ENCODE measurements at regions not wholly inside any gene's neighbourhood (a gene's known extent, or its start where the extent isn't known, plus 50 kb on each side); places are given as distances from the start of the nearest gene placed in this dataset.
"Not testable (repeated sequence)": the region's sequence is repeated elsewhere in the genome, so short reads cannot be mapped to it uniquely, and the experiment has no call there.

DNA sequence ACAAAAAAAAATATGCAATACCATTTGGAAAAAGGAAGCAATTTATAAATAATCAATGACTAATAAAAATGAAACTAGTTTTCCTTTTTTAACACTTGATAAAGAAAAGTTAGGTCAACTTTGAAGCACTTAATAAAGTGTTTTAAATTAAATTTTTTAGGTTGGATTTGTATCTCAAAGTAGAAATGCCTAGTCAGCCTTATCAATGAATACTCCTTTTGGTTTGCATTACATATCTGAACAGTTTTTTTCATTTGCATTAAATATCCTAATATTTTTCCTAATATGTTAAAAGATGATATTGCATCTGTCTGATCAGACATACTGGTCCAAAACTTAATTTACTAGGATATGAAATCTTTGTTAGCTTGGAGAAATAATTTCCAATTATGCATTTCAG is 155.8 kb upstream of the ZFP42 start:
- no peak for DNase-seq

DNA sequence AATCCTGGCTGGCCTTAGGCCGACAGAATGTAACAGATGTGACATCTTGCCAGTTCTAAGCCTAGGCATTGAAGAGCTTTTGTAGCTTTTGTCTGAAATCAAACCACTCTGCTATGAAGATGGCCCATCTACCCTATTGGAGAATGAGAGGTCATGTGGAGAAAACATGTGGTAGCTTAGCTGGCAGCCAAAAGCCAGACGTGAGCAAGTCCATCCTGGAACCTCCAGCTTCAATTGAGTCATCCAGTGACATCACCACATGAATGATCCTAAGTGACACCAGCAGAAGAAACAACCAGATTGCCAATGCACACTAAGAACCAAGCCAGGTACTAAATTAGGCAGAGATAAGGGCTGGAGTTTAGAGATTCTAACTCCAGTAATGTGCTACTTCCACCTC is 154.8 kb upstream of the ZFP42 start:
- no peak for DNase-seq

- DNase-seq: no peak
Measured at GRCh38 chr4:187849556-187850225, 145.9 kb upstream of the ZFP42 start.

GRCh38 chr4:187865914-187866313 is 129.7 kb upstream of the ZFP42 start:
- DNase-seq: no peak

DNA sequence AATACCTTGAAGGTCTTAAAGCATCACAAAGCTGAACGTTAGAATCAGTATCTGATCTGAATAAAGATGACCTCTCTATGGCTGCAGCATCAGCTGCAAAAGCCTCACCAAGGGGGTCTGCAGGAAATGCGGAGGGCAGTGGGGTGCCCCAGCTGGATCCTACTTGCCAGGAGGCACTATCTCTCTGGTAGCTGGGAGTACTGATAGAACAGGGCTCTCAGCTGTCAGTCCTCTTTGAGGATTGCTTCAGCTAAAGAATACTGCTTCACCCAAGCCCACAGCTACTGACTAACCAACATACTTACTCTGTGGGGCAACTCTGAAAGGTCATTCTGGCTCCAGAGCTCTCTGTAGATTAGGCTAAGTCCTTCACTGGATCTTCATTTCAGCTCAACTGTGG is 112.5 kb upstream of the ZFP42 start:
- DNase-seq: no peak

DNA sequence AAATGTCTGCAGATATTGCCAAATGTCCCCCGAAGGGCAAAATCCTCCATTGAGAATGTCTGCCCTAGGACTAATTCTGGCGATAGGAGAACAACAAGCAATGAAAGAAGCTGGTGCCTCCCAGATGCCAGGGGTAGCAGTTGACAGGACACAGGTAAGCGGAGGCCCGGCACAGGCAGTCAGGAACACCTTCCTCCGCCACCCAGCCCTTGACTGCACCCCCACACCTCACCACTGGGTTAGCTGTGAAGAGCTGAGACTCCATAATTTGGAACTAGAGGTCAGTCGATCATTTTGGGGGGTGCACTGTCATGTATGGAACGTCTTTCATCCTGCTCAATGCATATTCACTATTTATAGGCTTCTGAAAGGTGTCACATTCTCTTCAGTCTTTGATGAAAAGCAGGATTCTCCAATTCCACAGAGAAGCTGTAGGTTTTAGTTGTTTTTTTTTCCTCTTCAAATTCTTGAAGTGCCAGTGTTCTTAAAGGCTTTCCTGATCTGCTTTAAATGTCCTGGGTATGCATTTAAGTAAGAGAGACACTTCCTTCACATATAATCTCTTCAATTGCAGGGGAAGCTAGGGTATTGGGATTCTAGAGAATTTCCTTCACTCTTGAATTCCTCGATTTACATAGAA is 111.6 kb upstream of the ZFP42 start:
- DNase-seq: no peak

- no peak for DNase-seq
Measured at GRCh38 chr4:187887906-187888305, 107.7 kb upstream of the ZFP42 start.

GRCh38 chr4:187889651-187890050 is 105.9 kb upstream of the ZFP42 start:
- DNase-seq: no peak

DNA sequence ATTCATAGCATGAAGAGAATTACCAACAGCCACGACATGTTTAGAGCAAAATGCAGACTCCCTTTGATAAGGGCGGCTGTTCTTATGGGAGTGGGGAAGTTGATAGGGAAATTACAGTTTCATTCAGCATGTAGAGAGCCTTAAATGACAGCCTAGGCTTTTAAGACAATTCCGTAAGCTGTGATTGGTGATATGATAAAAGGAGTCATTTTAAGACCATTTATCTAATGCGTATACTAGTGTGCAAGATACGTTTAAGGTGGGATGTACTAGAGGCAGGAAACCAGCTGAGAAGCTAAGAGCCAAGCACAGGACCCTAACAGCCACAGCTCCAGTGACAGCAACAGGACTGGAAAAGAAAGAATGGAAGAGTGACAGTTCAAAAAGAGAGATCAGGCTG is 102.2 kb upstream of the ZFP42 start:
- DNase-seq: no peak

DNA sequence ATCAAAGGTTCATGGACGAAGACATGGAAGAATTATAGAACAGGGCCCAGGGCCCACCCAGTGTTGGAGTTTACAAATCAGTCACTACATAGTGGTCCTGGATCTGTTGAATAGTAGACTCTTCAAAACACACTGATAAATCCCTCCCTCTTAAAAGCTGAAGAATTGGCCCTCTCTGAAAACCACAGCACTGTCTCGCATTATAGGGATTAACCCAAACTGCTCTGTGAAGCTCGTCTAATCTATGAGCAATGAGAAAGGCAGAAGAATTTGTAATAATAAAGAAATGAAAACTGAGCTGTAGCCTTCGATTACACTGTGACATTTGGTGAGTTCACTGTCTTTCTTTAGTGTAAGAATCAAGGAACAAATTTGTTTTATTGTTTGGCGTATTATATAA is 92.5 kb upstream of the ZFP42 start:
- no peak for DNase-seq

DNA sequence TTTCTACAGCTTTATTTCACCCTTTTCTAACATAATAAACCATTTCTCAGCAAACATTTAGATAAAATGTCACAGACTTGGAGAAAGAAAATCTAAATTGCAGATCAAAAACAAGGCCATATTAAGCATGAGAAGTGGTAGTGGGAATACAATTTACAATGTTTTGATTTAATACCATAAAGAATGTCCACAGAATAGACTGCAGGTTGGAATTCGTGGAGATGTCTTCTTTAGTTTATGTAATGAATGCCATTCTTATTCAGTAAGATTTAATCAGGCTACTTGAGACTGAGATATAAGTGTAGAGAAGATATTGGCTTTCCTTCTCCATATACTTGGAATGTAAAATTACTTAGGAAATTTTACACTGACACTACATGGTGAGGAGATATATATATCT is 91.9 kb upstream of the ZFP42 start:
- no peak for DNase-seq

DNA sequence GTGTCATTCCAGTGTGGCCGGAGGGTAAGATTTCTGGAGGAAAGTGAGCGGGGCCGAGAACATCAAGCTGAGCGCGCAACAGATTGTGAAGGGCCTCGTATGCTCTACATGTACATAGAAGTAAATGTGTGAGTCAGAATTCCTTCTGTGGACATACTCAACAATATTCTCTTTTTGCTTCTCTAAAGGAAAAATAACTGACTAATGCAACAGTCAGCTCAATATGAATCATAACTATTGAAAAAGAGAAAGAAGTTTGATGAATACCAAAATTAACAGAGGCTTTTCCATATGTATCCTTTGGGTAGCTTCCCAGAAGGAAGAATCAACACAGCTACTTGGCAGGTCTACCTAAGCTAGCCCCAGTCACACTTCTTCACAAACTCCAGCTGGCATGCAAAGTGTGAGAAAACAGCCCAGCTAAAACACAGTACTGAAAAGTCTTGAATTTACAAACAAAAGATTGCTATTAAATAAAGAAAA is 87.5 kb upstream of the ZFP42 start:
- no peak for DNase-seq

GRCh38 chr4:187908731-187909130 is 86.8 kb upstream of the ZFP42 start:
- no peak for DNase-seq

DNA sequence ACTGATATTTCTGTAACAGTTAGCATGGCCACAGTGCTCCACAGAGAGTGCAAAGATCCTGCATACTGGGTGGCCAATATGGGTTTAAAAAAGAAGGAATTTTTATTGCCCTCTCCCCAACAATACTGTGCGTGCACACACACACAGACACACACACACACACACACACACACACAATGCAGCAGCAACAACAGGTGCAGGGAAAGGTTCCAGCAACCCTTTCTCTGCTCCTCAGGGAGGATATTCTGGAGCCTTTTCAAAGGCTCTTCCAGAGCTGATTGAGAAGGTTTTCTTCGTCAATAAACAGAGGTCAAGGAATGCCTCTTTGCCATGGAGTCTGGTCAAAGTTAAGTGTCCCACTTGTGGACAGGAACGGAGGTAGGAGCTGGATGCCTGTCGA is 84.8 kb upstream of the ZFP42 start:
- DNase-seq: no peak

GRCh38 chr4:187915406-187915805 is 80.2 kb upstream of the ZFP42 start:
- not testable (repeated sequence) for DNase-seq

GRCh38 chr4:187919966-187920365 is 75.6 kb upstream of the ZFP42 start:
- no peak for DNase-seq

- DNase-seq: no peak
Measured at GRCh38 chr4:187921946-187922623, 73.5 kb upstream of the ZFP42 start.

DNA sequence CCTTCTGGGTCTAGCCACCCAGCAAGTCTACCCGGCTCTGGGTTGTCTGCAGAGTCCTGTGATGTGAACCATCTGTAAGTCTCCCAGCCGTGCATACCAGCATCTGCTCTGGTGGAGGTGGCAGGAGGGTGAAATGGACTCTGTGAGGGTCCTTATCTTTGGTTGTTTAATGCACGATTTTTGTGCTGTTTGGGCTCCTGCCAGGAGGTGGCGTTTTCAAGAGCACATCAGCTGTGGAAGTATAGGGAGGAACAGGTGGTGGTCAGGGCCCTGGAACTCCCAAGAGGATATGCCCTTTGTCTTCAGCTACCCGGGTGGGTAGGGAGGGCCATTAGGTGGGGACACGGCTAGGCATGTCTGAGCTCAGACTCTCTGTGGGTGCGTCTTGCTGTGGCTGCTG is 66.5 kb upstream of the ZFP42 start:
- no peak for DNase-seq

DNA sequence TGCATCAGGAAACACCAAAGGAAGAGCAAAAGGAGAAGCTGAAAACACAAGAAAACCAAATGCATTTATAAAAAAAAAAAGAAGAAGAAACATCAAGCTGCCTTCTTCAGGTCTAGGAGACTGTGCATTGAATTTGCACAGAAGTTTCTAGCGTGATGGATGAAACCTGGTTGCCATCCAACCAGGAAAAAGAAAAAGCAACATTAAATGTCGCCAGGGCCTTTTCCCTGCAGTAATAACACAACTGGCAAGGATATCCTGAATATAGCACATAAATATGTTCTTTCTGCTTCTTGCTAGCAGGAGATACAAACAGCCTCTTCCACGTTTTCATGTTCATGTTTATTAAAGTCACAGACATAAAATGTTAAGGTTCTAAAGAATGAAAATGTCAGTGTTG is 60.8 kb upstream of the ZFP42 start:
- no peak for DNase-seq

GRCh38 chr4:187937557-187937956 is 58.0 kb upstream of the ZFP42 start:
- no peak for DNase-seq

DNA sequence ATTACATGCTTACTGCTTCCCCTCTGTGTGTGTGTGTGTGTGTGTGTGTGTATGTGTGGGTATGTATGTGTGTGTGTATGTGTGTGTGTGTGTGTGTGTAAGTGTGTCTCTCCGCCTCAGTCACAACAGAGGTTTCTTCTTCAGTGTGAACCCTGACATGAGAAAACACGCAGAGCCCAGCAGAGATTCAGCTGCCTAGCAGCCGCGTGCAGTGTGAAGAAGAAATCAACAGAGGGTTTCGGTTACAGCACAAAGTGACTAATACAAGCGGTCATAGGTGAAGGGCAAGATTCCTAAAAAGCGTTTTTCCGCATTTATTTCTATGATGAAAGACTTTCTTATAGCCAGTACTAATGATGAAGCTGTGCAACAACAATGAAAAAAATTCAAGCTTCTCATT is 55.3 kb upstream of the ZFP42 start:
- DNase-seq: no peak

- DNase-seq: no peak
Measured at GRCh38 chr4:187942968-187943367, 52.6 kb upstream of the ZFP42 start.

- no peak for DNase-seq
Measured at GRCh38 chr4:187944179-187944578, 51.4 kb upstream of the ZFP42 start.
